Upper lobe of right lung (tissue), 1 donor: ENCODE measurements at regions not wholly inside any gene's neighbourhood (a gene's known extent, or its start where the extent isn't known, plus 50 kb on each side); places are given as distances from the start of the nearest gene placed in this dataset.

Experiments
- ATAC-seq: fragments of 200-7000 bp; cut with Tn5 transposase; one replicate; pipeline ENCODE4 v1.9.1; 2020; ENCODE audit warnings: mild to moderate bottlenecking, moderate library complexity
- DNase-seq: peaks from one replicate; pipeline ENCODE4 v3.0.0-alpha.2; 2020
- H3K27ac ChIP-seq: fragments of 200-600 bp; one replicate; pipeline ENCODE4 v1.8.0; 2022
- H3K27me3 ChIP-seq: fragments of 200-600 bp; one replicate; pipeline ENCODE4 v1.8.0; 2022; ENCODE audit warnings: mild to moderate bottlenecking
- H3K36me3 ChIP-seq: fragments of 200-600 bp; one replicate; pipeline ENCODE4 v1.8.0; 2022
- H3K4me1 ChIP-seq: fragments of 200-600 bp; one replicate; pipeline ENCODE4 v1.8.0; 2022
- H3K4me3 ChIP-seq: fragments of 200-600 bp; one replicate; pipeline ENCODE4 v1.8.0; 2022; ENCODE audit warnings: mild to moderate bottlenecking
- H3K9me3 ChIP-seq: fragments of 200-600 bp; one replicate; pipeline ENCODE4 v1.8.0; 2022
- intact Hi-C: fragments of 100-400 bp; cut with DNase I; formaldehyde crosslinking; loops from one replicate; pipeline ENCODE4 v1.11.0; 2022
- TF ChIP-seq, protein P1 (sequence below): fragments of 200-600 bp; IDR thresholded peaks from one replicate; pipeline ENCODE4 v1.8.0; 2022; ENCODE audit warnings: antibody characterized with exemption
- donor health status: DM: no; HTN: yes; CAD: no; lungs with severe emphysema.

DNA sequence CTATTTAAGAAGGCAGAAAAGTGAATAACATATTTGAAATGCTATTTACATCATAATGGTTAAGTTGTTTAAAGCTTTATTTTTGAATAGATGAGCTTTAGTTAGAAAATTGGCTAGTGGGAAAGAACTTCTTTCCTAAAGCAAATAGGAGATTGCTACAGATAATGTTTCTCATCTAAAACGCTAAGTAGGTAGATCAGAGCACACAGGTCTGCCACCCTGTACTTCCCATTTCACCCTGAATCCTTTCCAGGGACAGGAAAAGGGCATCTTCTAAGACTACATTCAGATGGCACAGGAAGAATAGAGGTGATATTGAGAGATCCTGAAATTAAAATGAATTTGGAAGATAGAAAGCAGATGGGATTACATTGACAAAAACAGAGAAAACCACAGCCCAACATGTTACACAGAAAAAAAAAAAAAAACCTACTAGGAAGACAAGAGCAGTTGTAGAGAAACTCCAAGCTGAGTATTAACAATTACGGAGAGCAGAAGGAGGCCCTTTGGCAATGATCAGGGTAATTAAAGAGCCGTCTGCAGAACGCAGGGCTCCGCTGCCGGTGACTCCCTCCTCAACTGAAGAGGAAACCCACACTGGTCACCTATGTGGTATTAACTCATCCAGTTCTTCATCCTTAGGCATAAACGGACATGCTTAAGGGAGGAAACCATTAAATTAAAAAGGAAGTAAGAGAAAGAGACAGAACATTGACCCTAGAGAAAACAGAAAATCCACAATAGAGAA lies 53.6 kb upstream of the MAP10 start:
- TF ChIP-seq, protein P1, sequence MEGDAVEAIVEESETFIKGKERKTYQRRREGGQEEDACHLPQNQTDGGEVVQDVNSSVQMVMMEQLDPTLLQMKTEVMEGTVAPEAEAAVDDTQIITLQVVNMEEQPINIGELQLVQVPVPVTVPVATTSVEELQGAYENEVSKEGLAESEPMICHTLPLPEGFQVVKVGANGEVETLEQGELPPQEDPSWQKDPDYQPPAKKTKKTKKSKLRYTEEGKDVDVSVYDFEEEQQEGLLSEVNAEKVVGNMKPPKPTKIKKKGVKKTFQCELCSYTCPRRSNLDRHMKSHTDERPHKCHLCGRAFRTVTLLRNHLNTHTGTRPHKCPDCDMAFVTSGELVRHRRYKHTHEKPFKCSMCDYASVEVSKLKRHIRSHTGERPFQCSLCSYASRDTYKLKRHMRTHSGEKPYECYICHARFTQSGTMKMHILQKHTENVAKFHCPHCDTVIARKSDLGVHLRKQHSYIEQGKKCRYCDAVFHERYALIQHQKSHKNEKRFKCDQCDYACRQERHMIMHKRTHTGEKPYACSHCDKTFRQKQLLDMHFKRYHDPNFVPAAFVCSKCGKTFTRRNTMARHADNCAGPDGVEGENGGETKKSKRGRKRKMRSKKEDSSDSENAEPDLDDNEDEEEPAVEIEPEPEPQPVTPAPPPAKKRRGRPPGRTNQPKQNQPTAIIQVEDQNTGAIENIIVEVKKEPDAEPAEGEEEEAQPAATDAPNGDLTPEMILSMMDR: no peak
- intact Hi-C loops: no loop called here
- no peaks in the 10 kb centered on the region for H3K4me1 ChIP-seq
- peaks cover 11% of the 10 kb centered on the region for H3K9me3 ChIP-seq
- H3K36me3 ChIP-seq: no peaks in the 10 kb centered on the region
- DNase-seq: no peak
- ATAC-seq: no peak
- H3K4me3 ChIP-seq: no peak overlapping the region
- H3K27me3 ChIP-seq: no peaks in the 10 kb centered on the region
- H3K27ac ChIP-seq: no peak overlapping the region

DNA sequence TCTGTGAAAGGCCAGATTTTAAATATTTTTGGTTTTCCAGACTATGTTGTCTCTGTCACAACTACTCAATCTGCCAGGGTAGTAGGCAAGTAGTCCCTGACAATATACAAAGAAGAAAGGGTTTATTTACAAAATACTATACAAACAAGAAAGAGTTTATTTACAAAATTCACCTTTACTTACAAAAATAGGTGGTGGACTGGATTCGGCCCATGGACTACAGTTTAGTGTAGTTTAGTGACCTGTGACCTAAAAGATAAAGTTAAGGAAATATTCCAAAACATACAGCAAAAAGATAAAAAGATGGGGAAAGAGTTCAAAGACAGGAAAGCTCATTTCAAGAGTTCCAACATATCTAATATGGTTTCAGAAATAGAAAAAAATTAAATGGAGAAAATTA lies 52.9 kb upstream of the MAP10 start:
- ATAC-seq: no peak
- peaks cover 11% of the 10 kb centered on the region for H3K9me3 ChIP-seq

DNA sequence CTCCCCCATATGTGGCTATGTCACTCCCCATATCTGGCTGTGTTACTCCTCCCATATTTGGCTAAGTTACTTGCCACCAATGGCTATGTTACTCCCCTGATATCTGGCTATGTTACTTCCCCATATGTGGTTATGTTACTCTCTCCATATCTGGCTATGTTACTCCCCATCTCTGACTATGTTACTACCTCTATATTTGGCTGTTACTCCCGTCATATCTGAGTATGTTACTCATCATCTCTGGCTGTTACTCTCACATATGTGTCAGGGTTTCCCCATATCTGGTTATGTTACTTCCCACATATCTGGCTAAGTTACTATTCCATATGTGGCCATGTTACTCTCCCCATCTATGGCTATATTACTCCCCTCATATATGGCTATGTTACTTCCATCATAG lies 50.3 kb upstream of the MAP10 start:
- Histone ChIP-seq H3K9me3 (no peaks in the 10 kb centered on the region), H3K4me3 (no peak overlapping the region), H3K27me3 (no peaks in the 10 kb centered on the region), H3K27ac (no peak overlapping the region), H3K36me3 (no peaks in the 10 kb centered on the region), H3K4me1 (no peaks in the 10 kb centered on the region)
- intact Hi-C loops: no loop called here
- TF ChIP-seq, protein P1: no peak
- DNase-seq (no peak), ATAC-seq (no peak)

More for the DNA sequence above, 52.9 kb upstream of the MAP10 start:
- H3K4me3 ChIP-seq: no peak overlapping the region
- no peaks in the 10 kb centered on the region for H3K4me1 ChIP-seq
- no peak for DNase-seq
- TF ChIP-seq, protein P1: no peak
- intact Hi-C loops: no loop called here
- no peaks in the 10 kb centered on the region for H3K36me3 ChIP-seq
- H3K27ac ChIP-seq: no peak overlapping the region
- no peaks in the 10 kb centered on the region for H3K27me3 ChIP-seq
